K562 (cell line): ENCODE measurements at regions not wholly inside any gene's neighbourhood (a gene's known extent, or its start where the extent isn't known, plus 50 kb on each side); places are given as distances from the start of the nearest gene placed in this dataset.
A peak's percentile ranks its signal among the peaks of the same experiment; 100 is the strongest.

Source experiments
- CREB1 ChIP-seq, 2 experiments: sonication (generic) in 1 of 2; formaldehyde crosslinking in 1 of 2; IDR thresholded peaks; 2 replicates each; pipeline versions ENCODE4 v1.6.1 to v1.8.0; 2012 to 2022; ENCODE audit warnings: inconsistent platforms in 1 of 2, mild to moderate bottlenecking in 1 of 2, missing genetic modification reagents in 1 of 2, moderate library complexity in 1 of 2
- ELF2 ChIP-seq: fragments of 250-450 bp; sonication (Bioruptor Pico); IDR thresholded peaks from 2 replicates; pipeline ENCODE4 v1.5.0; 2021; ENCODE audit warnings: mild to moderate bottlenecking
- FOXJ3 ChIP-seq: sonication (generic); formaldehyde crosslinking; IDR thresholded peaks from 2 replicates; pipeline ENCODE4 v1.4.0; 2020; ENCODE audit warnings: mild to moderate bottlenecking, missing genetic modification reagents
- GATAD2B ChIP-seq: fragments of 450-650 bp; IDR thresholded peaks from 2 replicates; pipeline ENCODE4 v1.6.1; 2017; ENCODE audit warnings: mild to moderate bottlenecking, borderline replicate concordance
- HDAC8 ChIP-seq: fragments of 450-650 bp; IDR thresholded peaks from 2 replicates; pipeline ENCODE4 v1.6.1; 2016; ENCODE audit warnings: mild to moderate bottlenecking, missing genetic modification characterization, moderate library complexity, missing compliant biosample characterization
- HNRNPLL ChIP-seq: fragments of 200-400 bp; formaldehyde crosslinking; IDR thresholded peaks from 2 replicates; pipeline ENCODE4 v1.6.1; 2017; ENCODE audit warnings: low read length, low read depth, mild to moderate bottlenecking; ENCODE audit not compliant: poor library complexity, severe bottlenecking
- MEF2D ChIP-seq: conservative IDR thresholded peaks from 2 replicates; pipeline ENCODE4 v1.6.1; 2016; ENCODE audit warnings: low read depth, missing genetic modification characterization, missing compliant biosample characterization
- NFIC ChIP-seq: fragments of 450-650 bp; IDR thresholded peaks from 2 replicates; pipeline ENCODE4 v1.6.1; 2017; ENCODE audit warnings: mild to moderate bottlenecking, inconsistent platforms
- NFRKB ChIP-seq: fragments of 450-650 bp; IDR thresholded peaks from 2 replicates; pipeline ENCODE4 v1.6.1; 2016; ENCODE audit warnings: low read depth
- PHF8 ChIP-seq: fragments of 200-600 bp; sonication (generic); IDR thresholded peaks from 2 replicates; pipeline ENCODE4 v1.6.1; 2012; ENCODE audit warnings: mixed run types, mild to moderate bottlenecking, inconsistent platforms, low read length, moderate library complexity, borderline replicate concordance
- SMARCA4 ChIP-seq: fragments of 450-650 bp; IDR thresholded peaks from 2 replicates; pipeline ENCODE4 v1.6.1; 2016
- SMC3 ChIP-seq: conservative IDR thresholded peaks from 2 replicates; pipeline ENCODE4 v1.6.1; 2011; ENCODE audit warnings: low read depth, low read length, improper control_type of control experiment; ENCODE audit not compliant: insufficient read depth
- SNIP1 ChIP-seq: fragments of 450-650 bp; IDR thresholded peaks from 2 replicates; pipeline ENCODE4 v1.7.1; 2017; ENCODE audit warnings: low read depth, mild to moderate bottlenecking
- ZNF444 ChIP-seq: fragments of 250-450 bp; sonication (Bioruptor Pico); IDR thresholded peaks from 2 replicates; pipeline ENCODE4 v1.4.0; 2020; ENCODE audit warnings: mild to moderate bottlenecking, moderate library complexity
- ZNF586 ChIP-seq: fragments of 450-650 bp; formaldehyde crosslinking; conservative IDR thresholded peaks from 2 replicates; pipeline ENCODE4 v1.4.0; 2020; ENCODE audit warnings: mild to moderate bottlenecking, moderate library complexity
- ZNF589 ChIP-seq: fragments of 200-800 bp; sonication (Bioruptor generic); IDR thresholded peaks from 2 replicates; pipeline ENCODE4 v1.6.1; 2016; ENCODE audit warnings: low read depth, missing genetic modification characterization, missing compliant biosample characterization
- TF ChIP-seq, protein P1 (sequence below): fragments of 450-650 bp; formaldehyde crosslinking; IDR thresholded peaks from 2 replicates; pipeline ENCODE4 v1.4.0; 2020; ENCODE audit warnings: mild to moderate bottlenecking, moderate library complexity
- TF ChIP-seq, protein P2 (sequence below): fragments of 250-450 bp; sonication (Bioruptor Pico); IDR thresholded peaks from 2 replicates; pipeline ENCODE4 v1.5.0; 2020; ENCODE audit warnings: mild to moderate bottlenecking, borderline replicate concordance
- TF ChIP-seq, protein P3 (sequence below): IDR thresholded peaks from 2 replicates; pipeline ENCODE4 v1.6.1; 2012; ENCODE audit warnings: low read depth, low read length, improper control_type of control experiment, borderline replicate concordance
- TF ChIP-seq, protein P4 (sequence below): fragments of 450-650 bp; IDR thresholded peaks from 2 replicates; pipeline ENCODE4 v1.6.1; 2018; ENCODE audit not compliant: partially characterized antibody

DNA sequence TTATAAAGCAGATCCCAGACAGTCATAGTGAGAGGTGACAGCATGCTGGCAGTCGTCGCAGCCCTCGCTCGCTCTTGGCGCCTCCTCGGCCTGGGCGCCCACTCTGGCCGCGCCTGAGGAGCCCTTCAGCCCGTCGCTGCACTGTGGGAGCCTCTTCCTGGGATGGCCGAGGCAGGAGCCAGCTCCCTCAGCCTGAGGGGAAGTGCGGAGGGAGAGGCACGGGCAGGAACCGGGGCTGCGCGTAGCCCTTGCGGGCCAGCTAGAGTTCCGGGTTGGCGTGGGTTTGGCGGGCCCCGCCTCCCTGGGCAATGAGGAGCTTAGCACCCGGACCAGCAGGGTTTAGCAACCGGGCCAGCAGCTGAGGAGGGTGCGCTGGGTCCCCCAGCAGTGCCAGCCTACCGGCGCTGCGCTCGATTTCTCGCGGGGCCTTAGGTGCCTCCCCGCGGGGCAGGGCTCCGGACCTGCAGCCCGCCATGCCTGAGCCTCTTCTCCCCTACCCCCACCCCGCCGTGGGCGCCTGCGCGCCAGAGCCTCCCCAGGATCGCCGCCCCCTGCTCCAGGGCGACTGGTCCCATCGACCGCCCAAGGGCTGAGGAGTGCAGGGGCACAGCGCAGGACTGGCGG lies 451.2 kb upstream of the DCN start (continued):
- TF ChIP-seq ELF2 (CRISPR knock-in tag) (peak; percentile 87), MEF2D (tag) (no peak), SMARCA4 (0 out of 2 replicates have a peak, but pooled peaks have one; percentile 13), PHF8 (peak; percentile 80), SMC3 (no peak), ZNF586 (CRISPR knock-in tag) (no peak), NFIC (peak; percentile 23; the same call in 1 of the 2 replicates), NFRKB (peak; percentile 62; the same call in 1 of the 2 replicates), ZNF589 (CRISPR knock-in tag) (0 out of 2 replicates have a peak, but pooled peaks have one; percentile 25), ZNF444 (CRISPR knock-in tag) (no peak), HNRNPLL (peak; percentile 31), FOXJ3 (no peak), HDAC8 (no peak), GATAD2B (no peak), SNIP1 (no peak), CREB1 (IDR thresholded peaks at IDR 0.05) (no peak), CREB1 (CRISPR knock-in tag; IDR thresholded peaks at IDR 0.05) (no peak)
- TF ChIP-seq, protein P1, sequence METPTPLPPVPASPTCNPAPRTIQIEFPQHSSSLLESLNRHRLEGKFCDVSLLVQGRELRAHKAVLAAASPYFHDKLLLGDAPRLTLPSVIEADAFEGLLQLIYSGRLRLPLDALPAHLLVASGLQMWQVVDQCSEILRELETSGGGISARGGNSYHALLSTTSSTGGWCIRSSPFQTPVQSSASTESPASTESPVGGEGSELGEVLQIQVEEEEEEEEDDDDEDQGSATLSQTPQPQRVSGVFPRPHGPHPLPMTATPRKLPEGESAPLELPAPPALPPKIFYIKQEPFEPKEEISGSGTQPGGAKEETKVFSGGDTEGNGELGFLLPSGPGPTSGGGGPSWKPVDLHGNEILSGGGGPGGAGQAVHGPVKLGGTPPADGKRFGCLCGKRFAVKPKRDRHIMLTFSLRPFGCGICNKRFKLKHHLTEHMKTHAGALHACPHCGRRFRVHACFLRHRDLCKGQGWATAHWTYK (CRISPR knock-in tag) = no peak
- TF ChIP-seq, protein P2, sequence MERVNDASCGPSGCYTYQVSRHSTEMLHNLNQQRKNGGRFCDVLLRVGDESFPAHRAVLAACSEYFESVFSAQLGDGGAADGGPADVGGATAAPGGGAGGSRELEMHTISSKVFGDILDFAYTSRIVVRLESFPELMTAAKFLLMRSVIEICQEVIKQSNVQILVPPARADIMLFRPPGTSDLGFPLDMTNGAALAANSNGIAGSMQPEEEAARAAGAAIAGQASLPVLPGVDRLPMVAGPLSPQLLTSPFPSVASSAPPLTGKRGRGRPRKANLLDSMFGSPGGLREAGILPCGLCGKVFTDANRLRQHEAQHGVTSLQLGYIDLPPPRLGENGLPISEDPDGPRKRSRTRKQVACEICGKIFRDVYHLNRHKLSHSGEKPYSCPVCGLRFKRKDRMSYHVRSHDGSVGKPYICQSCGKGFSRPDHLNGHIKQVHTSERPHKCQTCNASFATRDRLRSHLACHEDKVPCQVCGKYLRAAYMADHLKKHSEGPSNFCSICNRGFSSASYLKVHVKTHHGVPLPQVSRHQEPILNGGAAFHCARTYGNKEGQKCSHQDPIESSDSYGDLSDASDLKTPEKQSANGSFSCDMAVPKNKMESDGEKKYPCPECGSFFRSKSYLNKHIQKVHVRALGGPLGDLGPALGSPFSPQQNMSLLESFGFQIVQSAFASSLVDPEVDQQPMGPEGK (CRISPR knock-in tag) = no peak
- TF ChIP-seq, protein P3, sequence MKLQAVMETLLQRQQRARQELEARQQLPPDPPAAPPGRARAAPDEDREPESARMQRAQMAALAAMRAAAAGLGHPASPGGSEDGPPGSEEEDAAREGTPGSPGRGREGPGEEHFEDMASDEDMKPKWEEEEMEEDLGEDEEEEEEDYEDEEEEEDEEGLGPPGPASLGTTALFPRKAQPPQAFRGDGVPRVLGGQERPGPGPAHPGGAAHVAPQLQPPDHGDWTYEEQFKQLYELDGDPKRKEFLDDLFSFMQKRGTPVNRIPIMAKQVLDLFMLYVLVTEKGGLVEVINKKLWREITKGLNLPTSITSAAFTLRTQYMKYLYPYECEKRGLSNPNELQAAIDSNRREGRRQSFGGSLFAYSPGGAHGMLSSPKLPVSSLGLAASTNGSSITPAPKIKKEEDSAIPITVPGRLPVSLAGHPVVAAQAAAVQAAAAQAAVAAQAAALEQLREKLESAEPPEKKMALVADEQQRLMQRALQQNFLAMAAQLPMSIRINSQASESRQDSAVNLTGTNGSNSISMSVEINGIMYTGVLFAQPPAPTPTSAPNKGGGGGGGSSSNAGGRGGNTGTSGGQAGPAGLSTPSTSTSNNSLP = no peak
- TF ChIP-seq, protein P4, sequence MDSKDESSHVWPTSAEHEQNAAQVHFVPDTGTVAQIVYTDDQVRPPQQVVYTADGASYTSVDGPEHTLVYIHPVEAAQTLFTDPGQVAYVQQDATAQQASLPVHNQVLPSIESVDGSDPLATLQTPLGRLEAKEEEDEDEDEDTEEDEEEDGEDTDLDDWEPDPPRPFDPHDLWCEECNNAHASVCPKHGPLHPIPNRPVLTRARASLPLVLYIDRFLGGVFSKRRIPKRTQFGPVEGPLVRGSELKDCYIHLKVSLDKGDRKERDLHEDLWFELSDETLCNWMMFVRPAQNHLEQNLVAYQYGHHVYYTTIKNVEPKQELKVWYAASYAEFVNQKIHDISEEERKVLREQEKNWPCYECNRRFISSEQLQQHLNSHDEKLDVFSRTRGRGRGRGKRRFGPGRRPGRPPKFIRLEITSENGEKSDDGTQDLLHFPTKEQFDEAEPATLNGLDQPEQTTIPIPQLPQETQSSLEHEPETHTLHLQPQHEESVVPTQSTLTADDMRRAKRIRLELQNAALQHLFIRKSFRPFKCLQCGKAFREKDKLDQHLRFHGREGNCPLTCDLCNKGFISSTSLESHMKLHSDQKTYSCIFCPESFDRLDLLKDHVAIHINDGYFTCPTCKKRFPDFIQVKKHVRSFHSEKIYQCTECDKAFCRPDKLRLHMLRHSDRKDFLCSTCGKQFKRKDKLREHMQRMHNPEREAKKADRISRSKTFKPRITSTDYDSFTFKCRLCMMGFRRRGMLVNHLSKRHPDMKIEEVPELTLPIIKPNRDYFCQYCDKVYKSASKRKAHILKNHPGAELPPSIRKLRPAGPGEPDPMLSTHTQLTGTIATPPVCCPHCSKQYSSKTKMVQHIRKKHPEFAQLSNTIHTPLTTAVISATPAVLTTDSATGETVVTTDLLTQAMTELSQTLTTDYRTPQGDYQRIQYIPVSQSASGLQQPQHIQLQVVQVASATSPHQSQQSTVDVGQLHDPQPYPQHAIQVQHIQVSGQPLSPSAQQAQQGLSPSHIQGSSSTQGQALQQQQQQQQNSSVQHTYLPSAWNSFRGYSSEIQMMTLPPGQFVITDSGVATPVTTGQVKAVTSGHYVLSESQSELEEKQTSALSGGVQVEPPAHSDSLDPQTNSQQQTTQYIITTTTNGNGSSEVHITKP = peak; percentile 69
